ENCODE measurements at regions not wholly inside any gene's neighbourhood (a gene's known extent, or its start where the extent isn't known, plus 50 kb on each side); places are given as distances from the start of the nearest gene placed in this dataset.

GRCh38 chr20:6430381-6430780, 307.6 kb upstream of the FERMT1 start:
- no peak for DNase-seq (ENCODE audit: extremely low spot score, unreplicated experiment)
- no peak overlapping the region for H3K27ac Mint-ChIP-seq
- TF ChIP-seq, protein P1, sequence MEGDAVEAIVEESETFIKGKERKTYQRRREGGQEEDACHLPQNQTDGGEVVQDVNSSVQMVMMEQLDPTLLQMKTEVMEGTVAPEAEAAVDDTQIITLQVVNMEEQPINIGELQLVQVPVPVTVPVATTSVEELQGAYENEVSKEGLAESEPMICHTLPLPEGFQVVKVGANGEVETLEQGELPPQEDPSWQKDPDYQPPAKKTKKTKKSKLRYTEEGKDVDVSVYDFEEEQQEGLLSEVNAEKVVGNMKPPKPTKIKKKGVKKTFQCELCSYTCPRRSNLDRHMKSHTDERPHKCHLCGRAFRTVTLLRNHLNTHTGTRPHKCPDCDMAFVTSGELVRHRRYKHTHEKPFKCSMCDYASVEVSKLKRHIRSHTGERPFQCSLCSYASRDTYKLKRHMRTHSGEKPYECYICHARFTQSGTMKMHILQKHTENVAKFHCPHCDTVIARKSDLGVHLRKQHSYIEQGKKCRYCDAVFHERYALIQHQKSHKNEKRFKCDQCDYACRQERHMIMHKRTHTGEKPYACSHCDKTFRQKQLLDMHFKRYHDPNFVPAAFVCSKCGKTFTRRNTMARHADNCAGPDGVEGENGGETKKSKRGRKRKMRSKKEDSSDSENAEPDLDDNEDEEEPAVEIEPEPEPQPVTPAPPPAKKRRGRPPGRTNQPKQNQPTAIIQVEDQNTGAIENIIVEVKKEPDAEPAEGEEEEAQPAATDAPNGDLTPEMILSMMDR (conservative IDR thresholded peaks at IDR 0.05) = no peak
- H3K4me1 Mint-ChIP-seq (ENCODE audit: unreplicated experiment) = no peaks in the 10 kb centered on the region
- peaks cover 8% of the 10 kb centered on the region for H3K27me3 Mint-ChIP-seq
- H3K4me3 Mint-ChIP-seq = no peak overlapping the region
- H3K36me3 Mint-ChIP-seq = no peaks in the 10 kb centered on the region
- no peaks in the 10 kb centered on the region for H3K9me3 Mint-ChIP-seq

DNA sequence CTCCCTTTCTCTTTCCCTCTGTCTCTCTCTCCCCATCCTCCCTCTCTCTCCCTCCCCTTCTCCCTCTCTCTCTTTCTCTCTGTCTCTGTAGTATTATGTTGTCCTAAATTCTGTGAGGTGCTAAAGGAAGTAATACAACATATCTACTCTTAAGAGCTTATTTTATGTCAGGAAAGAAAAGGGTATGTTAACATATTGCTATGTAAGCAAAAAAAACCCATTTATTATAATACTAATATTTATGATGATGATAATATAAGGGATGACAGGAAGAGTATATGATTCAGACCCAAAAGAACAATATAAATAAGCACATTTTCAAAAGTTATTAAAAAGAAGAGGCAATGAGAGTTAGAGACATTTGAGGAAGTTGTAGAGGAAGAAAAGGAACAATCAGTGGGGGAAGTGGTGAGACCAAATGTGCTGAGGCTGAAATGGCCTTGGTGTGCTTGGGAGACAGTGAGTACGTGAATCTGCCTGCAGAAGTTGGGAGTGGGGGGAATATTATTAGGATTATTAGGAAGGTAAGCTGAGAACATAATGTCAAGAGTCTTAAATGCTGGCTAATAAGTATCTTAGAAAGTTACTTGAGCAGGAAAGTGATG, 303.6 kb upstream of the FERMT1 start:
- no peak overlapping the region for H3K27ac Mint-ChIP-seq
- TF ChIP-seq, protein P1 (conservative IDR thresholded peaks at IDR 0.05) = no peak
- H3K4me1 Mint-ChIP-seq (ENCODE audit: unreplicated experiment) = no peaks in the 10 kb centered on the region
- DNase-seq (ENCODE audit: extremely low spot score, unreplicated experiment) = no peak
- H3K36me3 Mint-ChIP-seq = no peaks in the 10 kb centered on the region
- peaks cover 16% of the 10 kb centered on the region for H3K27me3 Mint-ChIP-seq
- no peak overlapping the region for H3K4me3 Mint-ChIP-seq
- no peaks in the 10 kb centered on the region for H3K9me3 Mint-ChIP-seq

DNA sequence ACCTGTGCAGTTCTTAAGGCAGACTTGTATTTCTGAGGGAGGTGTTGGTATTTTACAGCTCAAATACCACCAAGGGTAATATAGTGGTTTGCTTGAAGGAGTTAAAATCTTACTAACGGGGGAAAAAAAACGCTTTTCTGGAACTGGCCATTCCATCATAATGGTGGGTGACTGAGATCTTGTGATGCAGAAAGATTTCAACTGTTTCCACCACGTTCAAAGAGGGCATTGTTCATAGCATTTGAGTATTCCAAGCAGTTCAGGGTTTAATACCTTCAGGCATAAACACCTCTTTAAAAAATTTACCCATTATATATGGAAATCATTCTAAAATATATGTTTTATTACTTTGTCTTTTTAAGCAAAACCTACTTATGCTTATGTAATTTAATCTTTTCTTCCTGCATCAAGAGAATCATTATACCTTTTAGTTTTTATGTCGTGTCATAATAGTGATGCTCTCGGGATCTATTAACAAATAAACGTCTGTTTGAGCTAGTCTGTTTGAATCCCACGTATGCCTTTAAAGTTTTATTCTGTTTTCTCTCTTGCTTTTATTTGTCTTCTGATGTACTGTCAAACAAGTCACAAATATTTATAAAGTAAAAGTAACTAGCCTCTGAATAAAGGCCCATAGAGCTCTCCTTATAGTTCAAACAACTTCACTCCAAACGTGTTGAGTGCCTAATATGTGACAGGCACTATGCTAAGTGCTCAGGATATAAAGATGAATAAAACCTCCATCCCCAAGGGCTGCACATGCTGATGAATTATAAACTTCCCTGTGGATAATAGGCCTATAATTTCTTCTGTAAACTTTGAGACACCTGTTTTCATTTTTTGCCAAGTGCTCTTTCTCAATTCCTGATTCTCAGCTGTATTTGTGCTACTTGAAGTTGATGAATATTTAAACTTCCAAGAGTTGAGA, 298.8 kb upstream of the FERMT1 start:
- no peak for DNase-seq (ENCODE audit: extremely low spot score, unreplicated experiment)
- Mint-ChIP-seq H3K4me1 (ENCODE audit: unreplicated experiment) (no peaks in the 10 kb centered on the region), H3K27ac (no peak overlapping the region), H3K4me3 (no peak overlapping the region), H3K27me3 (peaks cover 26% of the 10 kb centered on the region), H3K9me3 (no peaks in the 10 kb centered on the region), H3K36me3 (no peaks in the 10 kb centered on the region)
- TF ChIP-seq, protein P1 (conservative IDR thresholded peaks at IDR 0.05) = no peak

- Mint-ChIP-seq H3K9me3 (no peaks in the 10 kb centered on the region), H3K4me1 (ENCODE audit: unreplicated experiment) (no peaks in the 10 kb centered on the region), H3K4me3 (no peak overlapping the region), H3K27ac (no peak overlapping the region), H3K27me3 (peaks cover 30% of the 10 kb centered on the region), H3K36me3 (no peaks in the 10 kb centered on the region)
- DNase-seq (ENCODE audit: extremely low spot score, unreplicated experiment) = no peak
- TF ChIP-seq, protein P1 (conservative IDR thresholded peaks at IDR 0.05) = no peak
Measured at GRCh38 chr20:6420336-6420735, 297.5 kb upstream of the FERMT1 start.

GRCh38 chr20:6418732-6419131, 295.9 kb upstream of the FERMT1 start:
- no peaks in the 10 kb centered on the region for H3K36me3 Mint-ChIP-seq
- no peak overlapping the region for H3K4me3 Mint-ChIP-seq
- no peak overlapping the region for H3K27ac Mint-ChIP-seq
- H3K9me3 Mint-ChIP-seq = no peaks in the 10 kb centered on the region
- TF ChIP-seq, protein P1 (conservative IDR thresholded peaks at IDR 0.05) = no peak
- peaks cover 30% of the 10 kb centered on the region for H3K27me3 Mint-ChIP-seq
- H3K4me1 Mint-ChIP-seq (ENCODE audit: unreplicated experiment) = no peaks in the 10 kb centered on the region
- no peak for DNase-seq (ENCODE audit: extremely low spot score, unreplicated experiment)
